RWPE1 (cell line): ENCODE measurements at regions not wholly inside any gene's neighbourhood (a gene's known extent, or its start where the extent isn't known, plus 50 kb on each side); places are given as distances from the start of the nearest gene placed in this dataset.
A peak's percentile ranks its signal among the peaks of the same experiment; 100 is the strongest.

ENCODE experiments used
- CTCF ChIA-PET: fragments of 350-600 bp; sonication (Branson Sonifier 250); formaldehyde crosslinking; extraction: SDS; loops from one replicate; lab custom pipeline; 2021; lab: Yijun Ruan, JAX
- POLR2A ChIA-PET: fragments of 400-600 bp; formaldehyde crosslinking; extraction: SDS; loops from one replicate; lab custom pipeline; 2020; ENCODE audit warnings: antibody characterized with exemption; ENCODE audit not compliant: low non-redundant PET; lab: Yijun Ruan, JAX
- DNase-seq: peaks from one replicate; pipeline ENCODE4 v3.0.0; 2012; ENCODE audit warnings: low spot score
- H3K27ac ChIP-seq: fragments of 450-650 bp; 2 replicates; pipeline ENCODE4 v1.5.1; 2017
- TF ChIP-seq, protein P1 (sequence below): fragments of 450-650 bp; conservative IDR thresholded peaks from 2 replicates; pipeline ENCODE4 v1.5.1; 2017; ENCODE audit warnings: low read depth, mild to moderate bottlenecking

GRCh38 chr9:87149799-87150198 lies 202.5 kb upstream of the GAS1 start:
- TF ChIP-seq, protein P1, sequence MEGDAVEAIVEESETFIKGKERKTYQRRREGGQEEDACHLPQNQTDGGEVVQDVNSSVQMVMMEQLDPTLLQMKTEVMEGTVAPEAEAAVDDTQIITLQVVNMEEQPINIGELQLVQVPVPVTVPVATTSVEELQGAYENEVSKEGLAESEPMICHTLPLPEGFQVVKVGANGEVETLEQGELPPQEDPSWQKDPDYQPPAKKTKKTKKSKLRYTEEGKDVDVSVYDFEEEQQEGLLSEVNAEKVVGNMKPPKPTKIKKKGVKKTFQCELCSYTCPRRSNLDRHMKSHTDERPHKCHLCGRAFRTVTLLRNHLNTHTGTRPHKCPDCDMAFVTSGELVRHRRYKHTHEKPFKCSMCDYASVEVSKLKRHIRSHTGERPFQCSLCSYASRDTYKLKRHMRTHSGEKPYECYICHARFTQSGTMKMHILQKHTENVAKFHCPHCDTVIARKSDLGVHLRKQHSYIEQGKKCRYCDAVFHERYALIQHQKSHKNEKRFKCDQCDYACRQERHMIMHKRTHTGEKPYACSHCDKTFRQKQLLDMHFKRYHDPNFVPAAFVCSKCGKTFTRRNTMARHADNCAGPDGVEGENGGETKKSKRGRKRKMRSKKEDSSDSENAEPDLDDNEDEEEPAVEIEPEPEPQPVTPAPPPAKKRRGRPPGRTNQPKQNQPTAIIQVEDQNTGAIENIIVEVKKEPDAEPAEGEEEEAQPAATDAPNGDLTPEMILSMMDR = no peak
- DNase-seq = no peak
- POLR2A ChIA-PET = no interaction called here
- CTCF ChIA-PET = interaction anchor here (0.6 kb wide), 1 partner anchor 304 kb away, joined by 3 read pairs; no protein-coding TSS in a partner anchor
- no peak overlapping the region for H3K27ac ChIP-seq

DNA sequence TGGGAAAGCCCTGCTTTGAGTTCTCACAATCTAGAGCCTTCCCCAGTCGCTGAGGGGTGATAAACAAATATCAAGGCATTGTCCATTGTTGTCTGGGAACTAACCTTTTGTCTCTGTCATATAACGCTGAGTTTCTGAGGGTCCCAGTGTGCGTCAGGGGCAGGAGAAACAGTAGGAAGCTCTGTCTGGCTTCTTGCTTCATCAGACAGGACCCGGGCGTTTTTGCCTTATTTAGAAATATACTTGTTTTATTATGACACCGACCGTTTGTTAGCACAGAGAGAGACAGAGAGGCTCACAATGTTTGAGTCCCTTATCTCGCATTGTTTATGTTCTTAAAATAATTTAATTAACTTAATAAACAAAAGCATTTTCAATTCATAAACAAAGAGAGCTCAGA lies 204.9 kb upstream of the GAS1 start:
- ChIA-PET POLR2A (no interaction called here), CTCF (no interaction called here)
- TF ChIP-seq, protein P1 = no peak
- DNase-seq = no peak
- no peak overlapping the region for H3K27ac ChIP-seq

- TF ChIP-seq, protein P1 = no peak
- ChIA-PET CTCF (interaction anchor here (0.7 to 1.1 kb wide), 2 partner anchors 10 to 15 kb away, joined by 3 read pairs; no protein-coding TSS in a partner anchor), POLR2A (no interaction called here)
- no peak for DNase-seq
- H3K27ac ChIP-seq = no peak overlapping the region
Measured at GRCh38 chr9:87156247-87156646, 208.9 kb upstream of the GAS1 start.

- ChIA-PET CTCF (interaction anchor here (0.7 to 1.1 kb wide), 2 partner anchors 9 to 68 kb away, joined by 3 to 4 read pairs; no protein-coding TSS in a partner anchor), POLR2A (no interaction called here)
- TF ChIP-seq, protein P1 = no peak
- peak overlapping the region; percentile 72 for H3K27ac ChIP-seq
- DNase-seq = peak; percentile 21
Measured at GRCh38 chr9:87157366-87158031, 210.2 kb upstream of the GAS1 start.

GRCh38 chr9:87158765-87159164 lies 211.5 kb upstream of the GAS1 start:
- no peak overlapping the region for H3K27ac ChIP-seq
- DNase-seq = no peak
- TF ChIP-seq, protein P1 = no peak
- ChIA-PET CTCF (no interaction called here), POLR2A (no interaction called here)

DNA sequence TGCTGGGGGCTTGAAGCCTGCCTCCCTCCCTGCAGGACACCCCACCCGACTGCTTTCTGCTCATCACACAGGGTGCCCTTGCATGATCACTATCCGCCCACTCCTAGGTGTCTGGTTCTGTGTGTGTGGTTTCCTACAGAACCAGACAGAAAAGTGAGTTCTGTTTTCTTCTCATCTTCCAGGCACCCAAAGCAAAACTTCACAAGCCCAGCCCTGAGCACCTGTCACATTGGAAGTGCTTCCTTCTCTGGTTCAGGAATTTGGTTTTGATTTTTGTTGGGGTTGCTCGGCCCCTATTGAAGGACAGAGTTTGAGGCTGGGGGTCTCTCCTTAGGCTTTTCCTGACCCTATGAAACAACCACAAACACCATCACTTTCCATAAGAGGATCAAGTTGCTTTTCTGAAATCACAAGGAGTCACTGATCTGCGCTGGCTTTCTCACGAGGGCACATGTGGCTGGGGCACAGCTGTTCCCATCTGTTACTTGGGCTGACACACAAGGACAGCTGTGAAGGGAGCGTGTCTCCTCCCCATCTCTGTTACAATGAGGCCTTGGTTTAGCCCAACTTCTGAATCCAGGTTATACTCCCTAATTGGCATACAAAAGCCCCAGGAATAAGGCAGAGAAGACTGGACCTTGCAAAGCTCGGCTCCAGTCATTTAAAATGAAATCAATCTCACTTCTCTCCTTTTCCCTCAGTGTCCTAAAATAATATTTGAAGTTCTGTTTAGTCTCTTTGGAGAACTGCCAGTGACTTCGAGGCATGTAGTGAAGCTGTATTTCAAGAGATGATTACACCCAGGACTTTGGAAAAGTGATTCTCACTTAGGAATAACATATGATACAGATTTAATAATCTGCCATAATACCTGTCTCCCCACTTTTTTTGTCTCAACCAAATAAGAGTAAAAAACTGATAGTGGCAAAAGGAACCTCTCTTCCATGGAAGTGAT lies 213.1 kb upstream of the GAS1 start:
- TF ChIP-seq, protein P1 = no peak
- POLR2A ChIA-PET = no interaction called here
- no peak for DNase-seq
- CTCF ChIA-PET = interaction anchor here (0.6 to 0.7 kb wide), 2 partner anchors 155 to 1186 kb away, joined by 3 to 6 read pairs; no protein-coding TSS in a partner anchor
- no peak overlapping the region for H3K27ac ChIP-seq
